ENCODE measurements at regions not wholly inside any gene's neighbourhood (a gene's known extent, or its start where the extent isn't known, plus 50 kb on each side); places are given as distances from the start of the nearest gene placed in this dataset.
"Not testable (repeated sequence)": the region's sequence is repeated elsewhere in the genome, so short reads cannot be mapped to it uniquely, and the experiment has no call there.

DNA sequence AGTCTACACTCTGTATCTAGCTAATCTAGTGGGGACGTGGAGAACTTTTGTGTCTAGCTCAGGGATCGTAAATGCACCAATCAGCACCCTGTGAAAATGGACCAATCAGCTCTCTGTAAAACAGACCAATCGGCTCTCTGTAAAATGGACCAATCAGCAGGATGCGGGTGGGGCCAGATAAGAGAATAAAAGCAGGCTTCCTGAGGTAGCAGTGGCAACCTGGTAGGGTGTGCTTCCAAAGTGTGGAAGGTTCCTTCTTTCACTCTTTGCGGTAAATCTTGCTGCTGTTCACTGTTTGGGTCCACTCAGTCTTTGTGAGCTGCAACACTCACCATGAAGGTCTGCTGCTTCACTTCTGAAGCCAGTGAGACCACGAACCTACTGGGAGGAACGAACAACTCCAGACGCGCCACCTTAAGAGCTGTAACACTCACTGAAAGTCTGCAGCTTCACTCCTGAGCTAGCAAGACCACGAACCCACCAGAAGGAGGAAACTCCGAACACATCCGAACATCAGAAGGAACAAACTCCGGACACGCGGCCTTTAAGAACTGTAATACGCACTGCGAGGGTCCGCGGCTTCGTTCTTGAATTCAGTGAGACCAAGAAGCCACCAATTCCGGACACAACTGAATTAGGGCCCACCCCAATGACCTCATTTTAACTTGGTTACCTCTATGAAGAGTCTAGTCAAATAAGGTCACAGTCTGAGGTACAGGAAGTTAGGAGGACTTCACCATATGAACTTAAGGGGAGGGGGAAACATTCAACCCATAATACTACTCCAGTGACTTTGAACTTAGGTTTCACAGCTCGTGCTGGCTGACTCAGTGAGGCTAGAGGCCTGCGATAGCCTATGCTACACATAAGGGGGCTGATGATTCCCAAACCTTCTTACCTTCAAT, 59.8 kb upstream of the LPGAT1 start:
- H3K27me3 ChIP-seq (replicated peaks; ENCODE audit: control insufficient read depth, insufficient read depth, low read length), result peaks cover 21% of the 10 kb centered on the region
- not testable (repeated sequence) for DNase-seq (ENCODE audit: low read depth); H3K36me3 ChIP-seq (ENCODE audit: control insufficient read depth, insufficient read depth, low read length, severe bottlenecking); H3K4me3 ChIP-seq (ENCODE audit: low read length); H3K4me1 ChIP-seq (ENCODE audit: control insufficient read depth, insufficient read depth, low read length); H3K9ac ChIP-seq (ENCODE audit: low read length); H3K9me3 ChIP-seq (ENCODE audit: control insufficient read depth, low read length)

DNA sequence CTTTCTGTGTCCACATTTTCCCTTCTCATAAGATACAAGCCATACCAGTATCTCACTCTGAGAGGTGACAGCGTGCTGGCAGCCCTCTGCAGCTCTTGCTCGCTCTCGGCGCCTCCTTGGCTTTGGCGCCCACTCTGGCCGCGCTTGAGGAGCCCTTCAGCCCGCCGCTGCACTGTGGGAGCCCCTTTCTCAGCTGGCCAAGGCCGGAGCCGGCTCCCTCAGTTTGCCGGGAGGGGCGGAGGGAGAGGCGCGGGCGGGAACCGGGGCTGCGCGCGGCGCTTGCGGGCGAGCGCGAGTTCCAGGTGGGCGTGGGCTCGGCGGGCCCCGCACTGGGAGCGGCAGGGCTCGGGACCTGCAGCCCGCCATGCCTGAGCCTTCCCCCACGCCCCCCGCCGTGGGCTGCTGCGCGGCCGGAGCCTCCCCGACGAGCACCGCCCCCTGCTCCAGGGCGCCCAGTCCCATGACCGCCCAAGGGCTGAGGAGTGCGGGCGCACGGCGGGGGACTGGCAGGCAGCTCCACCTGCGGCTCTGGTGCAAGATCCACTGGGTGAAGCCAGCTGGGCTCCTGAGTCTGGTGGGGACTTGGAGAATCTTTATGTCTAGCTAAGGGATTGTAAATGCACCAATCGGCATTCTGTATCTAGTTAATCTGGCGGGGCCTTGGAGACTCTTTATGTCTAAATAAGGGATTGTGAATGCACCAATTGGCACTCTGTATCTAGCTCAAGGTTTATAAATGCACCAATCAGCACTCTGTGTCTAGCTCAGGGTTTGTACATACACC, 58.9 kb upstream of the LPGAT1 start:
- not testable (repeated sequence) for H3K4me1 ChIP-seq (ENCODE audit: control insufficient read depth, insufficient read depth, low read length); H3K9me3 ChIP-seq (ENCODE audit: control insufficient read depth, low read length); H3K36me3 ChIP-seq (ENCODE audit: control insufficient read depth, insufficient read depth, low read length, severe bottlenecking); H3K4me3 ChIP-seq (ENCODE audit: low read length); DNase-seq (ENCODE audit: low read depth); H3K9ac ChIP-seq (ENCODE audit: low read length)
- peaks cover 23% of the 10 kb centered on the region for H3K27me3 ChIP-seq (replicated peaks; ENCODE audit: control insufficient read depth, insufficient read depth, low read length)

DNA sequence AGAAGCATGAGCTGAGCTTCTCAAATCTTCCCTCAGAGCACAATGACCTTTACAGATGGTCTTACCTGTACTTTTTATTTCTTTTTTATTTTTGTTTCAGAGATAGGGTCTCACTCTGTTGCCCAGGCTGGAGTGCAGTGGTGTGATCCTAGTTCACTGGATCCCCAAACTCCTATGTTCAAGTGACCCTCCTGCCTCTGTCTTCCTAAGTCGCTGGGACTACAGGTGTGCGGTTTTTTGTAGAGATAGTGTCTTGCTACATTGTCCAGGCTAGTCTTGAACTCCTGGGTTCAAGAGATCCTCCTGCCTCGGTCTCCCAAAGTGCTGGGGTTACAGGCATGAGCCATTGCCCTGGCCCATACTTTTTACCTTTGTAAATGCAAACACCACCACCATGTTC, 56.0 kb upstream of the LPGAT1 start:
- no peaks in the 10 kb centered on the region for H3K36me3 ChIP-seq (ENCODE audit: control insufficient read depth, insufficient read depth, low read length, severe bottlenecking)
- no peak overlapping the region for H3K4me3 ChIP-seq (ENCODE audit: low read length)
- peaks cover 3% of the 10 kb centered on the region for H3K9me3 ChIP-seq (ENCODE audit: control insufficient read depth, low read length)
- H3K9ac ChIP-seq (ENCODE audit: low read length), result no peak overlapping the region
- DNase-seq (ENCODE audit: low read depth), result no peak
- H3K27me3 ChIP-seq (replicated peaks; ENCODE audit: control insufficient read depth, insufficient read depth, low read length), result peaks cover 12% of the 10 kb centered on the region
- H3K4me1 ChIP-seq (ENCODE audit: control insufficient read depth, insufficient read depth, low read length), result peaks cover 2% of the 10 kb centered on the region

DNA sequence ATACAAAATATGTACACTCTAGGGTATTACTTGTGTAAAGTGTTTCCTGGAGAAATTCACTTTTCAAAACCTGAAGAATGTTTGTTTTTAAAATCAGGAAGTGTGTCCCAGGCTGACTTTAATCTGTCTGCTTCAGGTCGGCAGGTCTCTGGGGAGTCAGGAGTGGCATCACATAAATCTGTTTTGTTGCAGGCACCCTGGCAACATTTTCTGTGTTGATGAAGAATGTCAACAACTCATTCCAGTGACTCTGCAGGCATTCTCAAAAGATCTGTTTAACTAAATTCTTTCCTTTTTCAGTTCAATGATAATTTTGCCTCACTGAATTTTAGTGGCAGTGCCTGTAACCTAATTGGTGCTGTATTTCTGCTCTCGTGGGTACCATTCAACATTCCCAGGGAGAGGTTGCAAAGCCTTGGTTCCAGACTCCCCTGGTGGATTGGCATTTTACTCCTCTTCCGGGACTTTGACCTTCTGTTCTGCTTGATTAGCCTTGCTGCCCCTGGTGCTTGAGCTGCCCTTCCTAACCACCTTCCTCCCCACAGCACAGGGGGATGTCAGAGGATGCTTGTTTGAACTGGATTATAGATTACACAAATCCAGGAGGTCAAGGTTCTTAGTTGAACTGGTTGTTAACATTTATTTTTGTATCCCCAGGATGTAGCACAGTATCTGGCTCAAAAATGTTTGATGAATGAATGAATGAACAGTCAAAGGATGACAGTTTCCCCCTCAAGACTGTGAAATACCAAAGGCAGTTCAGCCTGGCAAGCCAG, 55.4 kb upstream of the LPGAT1 start:
- H3K9ac ChIP-seq (ENCODE audit: low read length), result no peak overlapping the region
- H3K36me3 ChIP-seq (ENCODE audit: control insufficient read depth, insufficient read depth, low read length, severe bottlenecking), result no peaks in the 10 kb centered on the region
- peaks cover 9% of the 10 kb centered on the region for H3K9me3 ChIP-seq (ENCODE audit: control insufficient read depth, low read length)
- H3K4me1 ChIP-seq (ENCODE audit: control insufficient read depth, insufficient read depth, low read length), result peaks cover 2% of the 10 kb centered on the region
- no peak overlapping the region for H3K4me3 ChIP-seq (ENCODE audit: low read length)
- peak; percentile 13 for DNase-seq (ENCODE audit: low read depth)
- H3K27me3 ChIP-seq (replicated peaks; ENCODE audit: control insufficient read depth, insufficient read depth, low read length), result peaks cover 12% of the 10 kb centered on the region

DNA sequence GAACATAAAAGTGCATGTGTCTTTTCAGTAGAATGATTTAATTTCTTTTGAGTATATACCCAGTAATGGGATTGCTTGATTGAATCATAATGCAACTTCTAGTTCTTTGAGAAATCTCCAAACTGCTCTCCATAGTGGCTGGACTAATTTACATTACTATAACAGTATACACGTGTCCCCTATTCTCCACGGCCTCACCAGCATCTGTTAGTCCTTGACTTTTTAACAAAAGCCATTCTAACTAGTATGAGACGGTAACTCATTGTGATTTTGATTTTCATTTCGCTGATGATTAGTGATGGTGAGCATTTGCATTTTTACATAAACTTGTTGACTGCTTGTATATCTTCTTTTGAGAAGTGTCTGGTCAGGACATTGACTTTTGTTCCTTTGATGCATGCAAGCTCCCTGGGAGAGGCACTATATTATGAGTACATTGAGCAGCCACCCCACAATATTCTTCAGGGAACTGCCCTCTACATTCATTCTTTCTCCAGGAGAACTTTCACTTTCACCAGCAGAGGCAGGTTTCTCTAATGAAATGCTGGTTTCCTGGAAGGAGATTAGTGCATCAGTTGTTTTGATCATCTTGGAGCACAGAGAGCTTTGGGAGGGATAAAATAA, 51.9 kb upstream of the LPGAT1 start:
- Histone ChIP-seq H3K9me3 (ENCODE audit: control insufficient read depth, low read length) (peaks cover 10% of the 10 kb centered on the region), H3K36me3 (ENCODE audit: control insufficient read depth, insufficient read depth, low read length, severe bottlenecking) (no peaks in the 10 kb centered on the region)

More for the DNA sequence above, 51.9 kb upstream of the LPGAT1 start:
- no peak for DNase-seq (ENCODE audit: low read depth)
- no peak overlapping the region for H3K9ac ChIP-seq (ENCODE audit: low read length)
- H3K4me1 ChIP-seq (ENCODE audit: control insufficient read depth, insufficient read depth, low read length), result no peaks in the 10 kb centered on the region
- H3K27me3 ChIP-seq (replicated peaks; ENCODE audit: control insufficient read depth, insufficient read depth, low read length), result peaks cover 12% of the 10 kb centered on the region
- H3K4me3 ChIP-seq (ENCODE audit: low read length), result no peak overlapping the region

Data from adipocyte (in vitro differentiated cells).